GM12801 (cell line): ENCODE measurements at regions not wholly inside any gene's neighbourhood (a gene's known extent, or its start where the extent isn't known, plus 50 kb on each side); places are given as distances from the start of the nearest gene placed in this dataset.

Source experiments
- CTCF ChIP-seq: IDR thresholded peaks from one replicate; pipeline ENCODE4 v1.5.1; 2011; ENCODE audit warnings: control low read depth; ENCODE audit not compliant: insufficient read length; ENCODE audit errors: extremely low read depth

- TF ChIP-seq CTCF, result no peak
Measured at GRCh38 chr14:22381408-22381760, 207.6 kb downstream of the DAD1 start.

- no peak for TF ChIP-seq CTCF
Measured at GRCh38 chr14:22380571-22381407, 208.2 kb downstream of the DAD1 start.

GRCh38 chr14:22379727-22380126, 209.3 kb downstream of the DAD1 start:
- no peak for TF ChIP-seq CTCF

GRCh38 chr14:22378181-22378580, 210.8 kb downstream of the DAD1 start:
- TF ChIP-seq CTCF, result no peak

- no peak for TF ChIP-seq CTCF
Measured at GRCh38 chr14:22375321-22375930, 213.6 kb downstream of the DAD1 start.

GRCh38 chr14:22370084-22370847, 218.8 kb downstream of the DAD1 start:
- no peak for TF ChIP-seq CTCF

- TF ChIP-seq CTCF, result no peak
Measured at GRCh38 chr14:22358726-22359125, 230.3 kb downstream of the DAD1 start.
